ENCODE measurements at regions not wholly inside any gene's neighbourhood (a gene's known extent, or its start where the extent isn't known, plus 50 kb on each side); places are given as distances from the start of the nearest gene placed in this dataset.

DNA sequence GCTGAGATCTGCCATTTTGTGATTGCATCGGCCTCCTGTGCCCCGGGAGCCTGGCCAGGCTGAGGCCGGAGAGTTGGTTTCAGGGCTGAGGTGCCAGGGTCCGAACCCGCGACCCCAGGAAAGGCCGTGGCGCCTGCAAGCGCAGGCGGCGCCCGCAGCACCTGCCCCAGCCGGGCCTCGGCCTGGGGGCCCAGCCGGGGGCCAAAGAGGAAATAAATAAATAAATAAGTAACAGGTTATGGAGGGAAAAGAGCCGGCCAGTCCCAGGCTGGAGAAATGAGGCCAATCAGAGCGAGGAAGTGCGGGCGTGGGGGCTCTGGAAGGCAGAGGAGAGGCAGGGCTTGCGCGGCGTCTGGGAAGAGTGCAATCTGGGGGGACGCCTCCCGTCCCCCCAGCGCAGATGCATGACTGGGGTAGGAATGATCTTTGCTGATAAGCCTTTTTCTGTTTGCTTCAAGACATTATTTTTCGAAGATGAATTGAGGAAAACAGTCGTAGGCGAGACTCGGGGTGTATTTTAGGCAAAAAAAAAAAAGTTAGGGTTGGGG, 145.6 kb upstream of the ZNF536 start (continued):
- TF ChIP-seq ZKSCAN8 (CRISPR knock-in tag; IDR thresholded peaks at IDR 0.05) (no peak), ZNF830 (CRISPR knock-in tag; IDR thresholded peaks at IDR 0.05) (no peak), TCF7L2 (IDR thresholded peaks at IDR 0.05; ENCODE audit: low read depth, low read length) (no peak), MEF2D (tag; conservative IDR thresholded peaks at IDR 0.05; ENCODE audit: low read depth) (no peak)
- TF ChIP-seq, protein P1, sequence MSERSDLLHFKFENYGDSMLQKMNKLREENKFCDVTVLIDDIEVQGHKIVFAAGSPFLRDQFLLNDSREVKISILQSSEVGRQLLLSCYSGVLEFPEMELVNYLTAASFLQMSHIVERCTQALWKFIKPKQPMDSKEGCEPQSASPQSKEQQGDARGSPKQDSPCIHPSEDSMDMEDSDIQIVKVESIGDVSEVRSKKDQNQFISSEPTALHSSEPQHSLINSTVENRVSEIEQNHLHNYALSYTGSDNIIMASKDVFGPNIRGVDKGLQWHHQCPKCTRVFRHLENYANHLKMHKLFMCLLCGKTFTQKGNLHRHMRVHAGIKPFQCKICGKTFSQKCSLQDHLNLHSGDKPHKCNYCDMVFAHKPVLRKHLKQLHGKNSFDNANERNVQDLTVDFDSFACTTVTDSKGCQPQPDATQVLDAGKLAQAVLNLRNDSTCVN (CRISPR knock-in tag; IDR thresholded peaks at IDR 0.05): no peak
- TF ChIP-seq, protein P2, sequence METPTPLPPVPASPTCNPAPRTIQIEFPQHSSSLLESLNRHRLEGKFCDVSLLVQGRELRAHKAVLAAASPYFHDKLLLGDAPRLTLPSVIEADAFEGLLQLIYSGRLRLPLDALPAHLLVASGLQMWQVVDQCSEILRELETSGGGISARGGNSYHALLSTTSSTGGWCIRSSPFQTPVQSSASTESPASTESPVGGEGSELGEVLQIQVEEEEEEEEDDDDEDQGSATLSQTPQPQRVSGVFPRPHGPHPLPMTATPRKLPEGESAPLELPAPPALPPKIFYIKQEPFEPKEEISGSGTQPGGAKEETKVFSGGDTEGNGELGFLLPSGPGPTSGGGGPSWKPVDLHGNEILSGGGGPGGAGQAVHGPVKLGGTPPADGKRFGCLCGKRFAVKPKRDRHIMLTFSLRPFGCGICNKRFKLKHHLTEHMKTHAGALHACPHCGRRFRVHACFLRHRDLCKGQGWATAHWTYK (CRISPR knock-in tag; IDR thresholded peaks at IDR 0.05): no peak

DNA sequence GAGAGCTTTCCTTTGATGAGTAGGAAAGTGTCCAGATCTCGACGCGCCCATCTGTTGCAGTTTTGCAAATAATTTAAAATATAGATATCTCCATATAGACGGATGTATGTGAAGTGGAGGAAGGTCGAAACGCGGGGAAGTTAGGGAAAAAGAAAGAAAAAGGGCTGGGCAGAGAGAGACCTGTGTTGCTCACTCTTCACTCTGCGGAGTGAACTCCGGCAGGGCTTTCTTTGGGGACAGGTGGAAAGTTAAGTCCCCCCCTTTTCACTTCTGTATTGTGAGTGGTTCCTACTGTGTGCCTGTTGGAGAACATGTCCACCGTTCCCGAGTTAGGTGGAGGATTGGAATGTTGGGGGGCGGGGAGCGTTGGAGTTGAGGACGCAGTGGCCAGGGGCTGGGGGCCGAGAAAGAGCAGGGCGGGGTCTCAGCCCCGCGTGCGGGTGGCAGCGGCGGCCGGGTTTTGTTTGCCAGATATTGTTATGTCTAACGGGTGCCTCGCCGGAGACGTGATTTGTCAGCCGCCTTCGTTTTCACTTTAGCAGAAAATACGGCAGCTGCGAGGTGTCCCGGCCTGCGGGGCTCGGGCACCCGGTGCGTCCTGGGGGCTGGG, 145.1 kb upstream of the ZNF536 start:
- ATAC-seq: no peak
- no peak overlapping the region for H3K4me2 ChIP-seq (ENCODE audit: insufficient read depth, low read length)
- in situ Hi-C loops (cut with MboI): no loop called here

More for the DNA sequence above, 145.1 kb upstream of the ZNF536 start:
- Histone ChIP-seq H3K4me3 (peak overlapping the region; percentile 21; the same call in 1 of the 2 replicates), H3K79me2 (ENCODE audit: control insufficient read depth, insufficient read depth, low read length) (no peaks in the 10 kb centered on the region), H3K27ac (ENCODE audit: extremely low read depth, low read depth, low read length) (no peak overlapping the region), H3K27me3 (ENCODE audit: control insufficient read depth in 2 of 2, insufficient read depth in 2 of 2, low read length in 2 of 2) (peaks cover 30 to 65% of the 10 kb centered on the region in 2 experiments; a peak in 4 of 5 replicates), H2AFZ (ENCODE audit: low read depth, low read length) (no peak overlapping the region), H3K36me3 (ENCODE audit: control insufficient read depth, insufficient read depth, low read length) (no peaks in the 10 kb centered on the region), H3K9ac (ENCODE audit: insufficient read depth in 1 of 2, low read depth in 2 of 2, low read length in 2 of 2) (no peak overlapping the region; a peak in 1 of 4 replicates), H3K9me3 (replicated peaks; ENCODE audit: control insufficient read depth, insufficient read depth, low read depth, low read length) (no peaks in the 10 kb centered on the region), H3K9me1 (ENCODE audit: control insufficient read depth, insufficient read depth, low read length) (no peaks in the 10 kb centered on the region), H4K20me1 (replicated peaks; ENCODE audit: control insufficient read depth, insufficient read depth, low read length) (0 out of 2 replicates have a peak, but pooled peaks cover 7% of the 10 kb centered on the region), H3K4me1 (replicated peaks in 1 of 2; ENCODE audit: control insufficient read depth in 2 of 2, insufficient read depth in 2 of 2, low read length in 2 of 2) (peaks cover 0 to 24% of the 10 kb centered on the region in 2 experiments; a peak in 2 of 5 replicates)
- intact Hi-C loops (cut with micrococcal nuclease): no loop called here
- FAIRE-seq (peak; percentile 29), DNase-seq (ENCODE audit: extremely low read depth in 1 of 4, low spot score in 3 of 4) (no peak)
- WGBS (ENCODE audit: insufficient coverage, low coverage, missing lambda C conversion rate): 2% methylated on average over 14 of the region's 35 CpGs
- POLR2A ChIA-PET: no interaction called here
- no TSS peak for BruUV-seq (replicated peaks)
- TF ChIP-seq SAP30 (IDR thresholded peaks at IDR 0.05; ENCODE audit: borderline replicate concordance, insufficient read depth, low read depth, low read length, poor library complexity, severe bottlenecking) (no peak), ZNF253 (CRISPR knock-in tag; conservative IDR thresholded peaks at IDR 0.05) (no peak), HDAC6 (IDR thresholded peaks at IDR 0.05; ENCODE audit: low read depth, low read length) (no peak), SMARCA5 (IDR thresholded peaks at IDR 0.05) (no peak), FOXA3 (CRISPR knock-in tag; conservative IDR thresholded peaks at IDR 0.05 in 1 of 2, IDR thresholded peaks at IDR 0.05 in 1 of 2) (no peak)
- TF ChIP-seq, protein P3, sequence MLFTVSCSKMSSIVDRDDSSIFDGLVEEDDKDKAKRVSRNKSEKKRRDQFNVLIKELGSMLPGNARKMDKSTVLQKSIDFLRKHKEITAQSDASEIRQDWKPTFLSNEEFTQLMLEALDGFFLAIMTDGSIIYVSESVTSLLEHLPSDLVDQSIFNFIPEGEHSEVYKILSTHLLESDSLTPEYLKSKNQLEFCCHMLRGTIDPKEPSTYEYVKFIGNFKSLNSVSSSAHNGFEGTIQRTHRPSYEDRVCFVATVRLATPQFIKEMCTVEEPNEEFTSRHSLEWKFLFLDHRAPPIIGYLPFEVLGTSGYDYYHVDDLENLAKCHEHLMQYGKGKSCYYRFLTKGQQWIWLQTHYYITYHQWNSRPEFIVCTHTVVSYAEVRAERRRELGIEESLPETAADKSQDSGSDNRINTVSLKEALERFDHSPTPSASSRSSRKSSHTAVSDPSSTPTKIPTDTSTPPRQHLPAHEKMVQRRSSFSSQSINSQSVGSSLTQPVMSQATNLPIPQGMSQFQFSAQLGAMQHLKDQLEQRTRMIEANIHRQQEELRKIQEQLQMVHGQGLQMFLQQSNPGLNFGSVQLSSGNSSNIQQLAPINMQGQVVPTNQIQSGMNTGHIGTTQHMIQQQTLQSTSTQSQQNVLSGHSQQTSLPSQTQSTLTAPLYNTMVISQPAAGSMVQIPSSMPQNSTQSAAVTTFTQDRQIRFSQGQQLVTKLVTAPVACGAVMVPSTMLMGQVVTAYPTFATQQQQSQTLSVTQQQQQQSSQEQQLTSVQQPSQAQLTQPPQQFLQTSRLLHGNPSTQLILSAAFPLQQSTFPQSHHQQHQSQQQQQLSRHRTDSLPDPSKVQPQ (CRISPR knock-in tag; IDR thresholded peaks at IDR 0.05; ENCODE audit: borderline replicate concordance): no peak
- CTCF ChIA-PET (ENCODE audit: low intra/inter-chr PET ratio): no interaction called here

Measured in K562 (cell line).